ENCODE measurements at regions not wholly inside any gene's neighbourhood (a gene's known extent, or its start where the extent isn't known, plus 50 kb on each side); places are given as distances from the start of the nearest gene placed in this dataset.

GRCh38 chr3:144259267-144259666 is 287.6 kb downstream of the DIPK2A start:
- TF ChIP-seq EZH2 (IDR thresholded peaks at IDR 0.05; ENCODE audit: low read length), result no peak
- TF ChIP-seq CTCF (optimal IDR thresholded peaks at IDR 0.05 in 1 of 3, IDR thresholded peaks at IDR 0.05 in 1 of 3, conservative IDR thresholded peaks at IDR 0.05 in 1 of 3; ENCODE audit: extremely low read depth in 1 of 3, insufficient read depth in 2 of 3, low read length in 3 of 3), result no peak
